ENCODE measurements at regions not wholly inside any gene's neighbourhood (a gene's known extent, or its start where the extent isn't known, plus 50 kb on each side); places are given as distances from the start of the nearest gene placed in this dataset.

DNA sequence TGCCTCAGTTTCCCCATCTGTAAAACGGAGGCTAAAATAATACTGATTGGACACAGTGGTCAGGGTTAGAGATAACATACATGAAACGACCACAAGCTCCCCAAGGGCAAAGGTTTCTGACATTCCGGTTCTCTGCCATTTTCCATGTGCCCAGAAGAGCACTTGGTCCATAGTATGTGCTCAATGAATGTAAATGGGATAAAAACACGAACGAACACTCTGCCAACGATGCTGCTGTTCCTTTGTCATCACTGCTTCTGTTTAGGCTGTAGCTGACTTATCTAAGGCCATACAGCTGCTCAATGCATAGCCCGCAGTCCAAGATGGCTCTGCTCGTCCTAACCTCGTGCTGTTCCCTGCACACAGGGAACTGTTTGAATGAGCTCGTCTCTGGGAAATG lies 102.0 kb downstream of the RMI2 start:
- no peak for DNase-seq

- no peak for DNase-seq
These were observed 102.6 kb downstream of the RMI2 start for GRCh38 chr16:11447836-11448235.

DNA sequence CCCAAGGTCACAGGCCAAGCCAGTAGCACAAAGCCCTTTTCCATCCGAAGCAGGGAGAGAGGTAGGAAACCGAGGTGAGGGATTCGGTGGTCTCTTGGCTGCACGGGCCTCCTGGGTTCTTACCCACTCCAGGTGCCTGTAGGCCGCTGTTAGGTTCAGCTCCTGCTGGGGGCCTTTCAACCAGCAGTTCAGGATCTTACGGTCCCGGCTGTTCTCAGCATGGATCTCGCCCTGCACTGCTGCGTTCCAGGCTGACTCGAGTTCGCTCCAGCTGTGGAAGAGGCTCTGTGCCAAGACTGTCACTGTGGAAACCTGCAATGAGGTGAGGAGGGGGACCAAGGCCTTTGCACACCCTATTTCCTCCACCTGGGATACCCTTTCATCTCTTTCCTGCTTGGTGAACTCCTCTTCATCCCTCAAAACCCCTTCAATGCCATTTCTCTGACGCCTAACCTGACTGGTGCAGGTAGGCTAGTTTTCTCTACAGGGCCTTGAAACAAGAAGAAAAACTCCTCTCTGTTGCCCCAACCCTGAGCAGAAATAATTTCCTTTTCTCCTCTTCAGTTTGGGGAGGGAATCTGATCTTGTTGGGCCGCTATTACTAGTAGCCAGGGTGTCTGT lies 103.6 kb downstream of the RMI2 start:
- no peak for DNase-seq

- DNase-seq = no peak
These were observed 104.5 kb downstream of the RMI2 start for GRCh38 chr16:11449716-11450115.

DNA sequence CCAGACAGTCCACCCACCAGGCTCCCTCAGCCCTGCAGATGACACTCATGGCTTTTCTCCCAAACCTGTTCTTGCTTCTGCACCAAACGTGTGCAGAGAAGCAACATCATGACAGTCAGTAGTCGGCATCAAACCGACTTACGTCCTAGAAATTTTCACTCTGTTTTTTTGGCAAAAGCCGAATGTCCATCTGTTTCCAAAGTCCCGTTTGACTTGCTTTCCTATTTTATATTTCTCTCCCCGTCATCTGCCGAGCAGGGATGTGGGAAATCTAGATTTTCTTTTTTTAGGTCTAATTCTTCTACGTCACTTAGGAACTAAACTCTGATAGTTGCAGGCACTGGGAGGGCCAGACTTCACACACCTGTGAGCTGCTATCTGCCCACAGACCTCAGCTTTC lies 104.9 kb downstream of the RMI2 start:
- no peak for DNase-seq

DNA sequence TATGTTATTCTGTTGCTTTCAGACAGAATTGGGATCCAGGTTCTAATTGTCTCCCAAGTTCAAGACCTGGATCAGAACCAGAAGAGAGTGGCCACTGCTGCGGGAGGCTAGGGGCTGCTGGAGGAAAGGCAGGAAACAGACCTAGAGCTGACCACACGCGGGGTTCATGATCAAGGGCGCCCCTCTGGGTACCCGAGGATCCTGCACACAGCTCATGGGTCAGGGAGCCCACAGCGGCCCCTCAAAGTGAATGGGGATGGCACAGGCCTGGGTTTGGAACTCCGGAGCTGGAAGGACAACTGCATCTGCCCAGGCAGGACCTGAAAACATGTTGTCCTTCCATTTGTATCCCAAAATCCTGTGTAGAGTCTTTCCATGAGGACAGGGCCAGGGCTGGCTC lies 107.0 kb downstream of the RMI2 start:
- DNase-seq = no peak

- no peak for DNase-seq
These were observed 107.6 kb downstream of the RMI2 start for GRCh38 chr16:11452746-11453389.

GRCh38 chr16:11456741-11457140 lies 111.5 kb downstream of the RMI2 start:
- DNase-seq = no peak

DNA sequence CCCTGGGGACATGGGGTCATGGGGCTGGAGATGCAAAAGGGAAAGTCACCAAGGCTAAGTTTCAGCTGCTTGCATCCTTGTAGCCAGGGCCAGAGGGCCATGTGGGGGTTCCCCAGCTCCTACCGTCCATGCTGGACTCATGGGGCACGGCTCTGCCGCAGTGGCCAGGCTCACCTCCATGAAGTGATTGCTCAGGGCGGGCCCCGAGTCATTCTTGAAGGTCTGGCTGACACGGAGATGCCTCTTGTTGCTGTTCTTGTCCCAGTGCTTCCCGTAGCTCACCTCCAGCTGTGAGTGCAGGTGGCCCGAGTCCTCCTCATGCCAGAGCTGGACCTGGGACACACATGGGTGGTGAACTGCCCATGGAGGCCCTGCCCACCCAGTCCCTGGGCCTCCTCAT lies 114.5 kb downstream of the RMI2 start:
- DNase-seq = no peak

DNA sequence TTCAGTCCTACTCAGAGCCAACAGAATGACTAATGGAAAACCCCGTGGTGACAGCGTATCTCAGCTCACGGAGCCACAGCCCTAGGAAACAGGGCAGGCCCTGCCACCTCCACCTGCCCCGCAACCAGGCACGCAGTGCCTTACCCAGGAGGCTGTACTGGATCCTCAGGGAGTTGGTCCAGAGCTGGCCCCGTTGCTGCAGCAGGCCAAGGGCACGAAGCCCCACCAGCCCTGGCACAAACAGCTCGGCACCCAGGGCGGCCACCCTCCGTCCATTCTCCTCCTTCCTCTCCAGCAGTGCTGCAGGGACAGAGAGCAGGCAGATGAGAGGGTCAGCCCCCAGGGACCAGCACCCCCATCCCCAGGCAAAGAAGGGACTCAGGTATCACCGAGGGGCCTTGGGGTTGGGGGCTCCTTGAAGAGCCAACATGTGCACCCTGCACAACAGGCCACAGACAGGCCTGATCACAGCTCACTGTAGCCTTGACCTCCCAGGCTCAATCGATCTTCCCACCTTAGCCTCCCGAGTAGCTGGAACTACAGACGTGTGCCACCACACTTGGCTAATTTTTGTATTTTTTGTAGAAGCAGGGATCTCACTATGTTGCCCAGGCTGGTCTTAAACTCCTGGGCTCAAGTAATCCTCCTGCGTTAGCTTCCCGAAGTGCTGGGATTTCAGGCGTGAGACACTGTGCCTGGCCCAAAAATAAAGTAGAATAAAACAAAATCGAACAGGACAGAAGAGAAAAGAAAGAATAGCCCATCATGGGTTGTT lies 115.7 kb downstream of the RMI2 start:
- DNase-seq = no peak

GRCh38 chr16:11461595-11461990 lies 116.3 kb downstream of the RMI2 start:
- DNase-seq = no peak

DNA sequence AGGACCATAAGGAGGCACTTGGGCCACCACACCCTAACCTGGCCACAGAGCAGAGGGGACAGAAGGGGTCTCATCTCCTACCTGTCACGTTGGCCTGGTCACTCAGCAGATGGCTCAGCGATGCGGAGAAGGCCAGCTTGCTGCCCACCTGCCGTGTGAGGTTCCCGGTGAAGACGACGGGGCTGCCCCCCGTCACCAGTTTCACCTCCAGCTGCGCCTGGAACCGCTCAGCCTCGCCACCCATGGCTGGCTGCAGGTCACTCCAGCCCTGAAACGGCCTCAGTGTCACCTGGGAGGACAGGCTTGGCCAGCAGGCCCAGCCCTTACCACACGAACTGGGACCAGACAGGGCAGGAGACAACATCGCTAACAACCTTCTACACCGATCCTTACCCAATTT lies 116.8 kb downstream of the RMI2 start:
- DNase-seq = no peak

GRCh38 chr16:11462861-11463260 lies 117.6 kb downstream of the RMI2 start:
- no peak for DNase-seq

- DNase-seq = no peak
These were observed 119.0 kb downstream of the RMI2 start for GRCh38 chr16:11464241-11464640.

DNA sequence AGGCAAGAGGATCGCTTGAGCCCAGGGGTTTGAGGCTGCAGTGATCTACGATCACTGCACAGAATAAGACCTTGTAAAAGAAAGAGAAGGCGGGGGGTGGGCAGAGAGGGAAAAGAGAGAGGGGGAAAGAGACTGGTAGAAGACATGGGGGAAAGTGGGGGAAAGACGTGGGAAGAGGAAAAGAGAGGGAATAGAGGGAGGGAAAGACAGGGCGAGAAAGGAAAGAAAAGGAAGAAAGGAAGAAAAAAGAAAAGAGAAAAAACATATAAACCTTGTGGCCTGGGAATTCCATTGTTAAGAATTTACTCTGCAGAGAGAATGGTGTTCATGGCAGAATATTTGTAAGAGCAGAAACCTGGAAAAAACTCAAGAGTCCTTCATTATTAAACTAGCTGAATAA lies 120.4 kb downstream of the RMI2 start:
- no peak for DNase-seq

GRCh38 chr16:11470676-11471415 lies 115.9 kb downstream of the LITAF start:
- no peak for DNase-seq

GRCh38 chr16:11471548-11471947 lies 115.2 kb downstream of the LITAF start:
- DNase-seq = no peak

DNA sequence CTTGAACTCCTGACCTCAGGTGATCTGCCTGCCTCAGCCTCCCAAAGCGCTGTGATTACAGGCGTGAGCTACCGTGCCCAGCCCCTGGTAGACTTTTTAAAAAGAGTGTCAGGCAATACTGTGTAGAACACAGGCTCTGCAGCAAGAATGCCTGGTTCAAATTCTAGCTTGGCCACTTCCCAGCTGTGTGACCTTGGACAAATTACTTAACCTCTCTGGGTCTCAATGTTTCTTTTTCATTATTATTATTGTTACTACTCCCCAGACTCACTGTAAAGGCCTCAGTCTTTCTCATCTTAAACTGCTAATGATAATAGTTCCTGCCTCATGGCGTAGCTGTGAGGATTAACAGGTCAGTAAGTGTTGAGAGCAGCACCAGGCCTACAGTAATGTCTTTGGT lies 114.3 kb downstream of the LITAF start:
- no peak for DNase-seq

DNA sequence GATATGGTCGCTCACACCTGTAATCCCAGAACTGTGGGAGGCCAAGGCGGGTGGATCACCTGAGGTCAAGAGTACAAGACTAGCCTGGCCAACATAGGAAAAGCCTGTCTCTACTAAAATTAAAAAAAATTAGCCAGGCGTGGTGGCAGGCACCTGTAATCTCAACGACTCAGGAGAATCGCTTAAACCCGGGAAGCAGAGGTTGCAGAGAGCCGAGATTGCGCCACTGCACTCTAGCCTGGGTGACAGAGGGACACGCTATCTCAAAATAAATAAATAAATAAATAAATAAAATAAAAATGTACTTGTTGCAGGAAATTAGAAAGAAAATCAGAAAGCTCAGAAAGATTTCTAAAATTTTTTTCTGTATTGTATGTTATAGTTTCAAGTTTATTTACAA lies 113.9 kb downstream of the LITAF start:
- no peak for DNase-seq

- DNase-seq = no peak
These were observed 113.0 kb downstream of the LITAF start for GRCh38 chr16:11473728-11474127.

GRCh38 chr16:11474617-11475291 lies 112.0 kb downstream of the LITAF start:
- no peak for DNase-seq

DNA sequence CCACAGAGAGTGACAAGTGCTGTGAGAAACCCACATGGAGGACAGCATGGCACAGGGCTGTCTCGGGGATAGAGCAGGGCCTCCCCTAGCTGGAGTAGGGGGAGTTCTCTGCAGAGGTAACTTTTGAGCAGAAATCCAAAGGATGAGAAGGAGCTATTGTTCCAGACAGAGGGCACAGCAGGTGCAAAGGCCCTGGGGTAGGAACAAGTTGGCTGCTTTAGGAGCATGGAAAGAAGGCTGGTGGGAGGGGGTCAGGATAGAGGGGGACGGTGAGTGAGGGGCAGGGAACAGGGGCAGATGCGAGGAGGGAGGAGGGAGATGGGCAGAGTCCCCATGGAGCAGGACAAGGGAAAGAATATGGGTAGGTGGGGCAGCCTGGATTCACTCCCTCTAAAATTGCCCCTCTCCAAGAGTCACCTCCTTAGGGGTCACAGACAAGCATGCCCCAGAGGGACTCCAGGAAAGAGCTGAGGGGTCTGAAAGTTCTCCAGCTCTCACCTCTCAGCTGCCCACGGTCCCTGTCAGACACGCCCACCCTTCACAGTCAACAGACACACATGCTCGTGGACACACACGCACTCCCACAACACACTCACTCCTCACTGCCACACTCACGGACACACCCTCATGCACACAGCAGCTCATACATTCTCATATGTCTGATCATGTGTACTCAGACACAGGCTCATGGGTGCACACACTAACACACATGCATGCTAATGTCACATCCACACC lies 110.7 kb downstream of the LITAF start:
- no peak for DNase-seq

All from activated naive CD4-positive, alpha-beta T cell treated with anti-CD3 and anti-CD28 coated beads, Interleukin-2, amount 50 U/mL, for 16 hours (primary cell).